ENCODE measurements at regions not wholly inside any gene's neighbourhood (a gene's known extent, or its start where the extent isn't known, plus 50 kb on each side); places are given as distances from the start of the nearest gene placed in this dataset.

DNA sequence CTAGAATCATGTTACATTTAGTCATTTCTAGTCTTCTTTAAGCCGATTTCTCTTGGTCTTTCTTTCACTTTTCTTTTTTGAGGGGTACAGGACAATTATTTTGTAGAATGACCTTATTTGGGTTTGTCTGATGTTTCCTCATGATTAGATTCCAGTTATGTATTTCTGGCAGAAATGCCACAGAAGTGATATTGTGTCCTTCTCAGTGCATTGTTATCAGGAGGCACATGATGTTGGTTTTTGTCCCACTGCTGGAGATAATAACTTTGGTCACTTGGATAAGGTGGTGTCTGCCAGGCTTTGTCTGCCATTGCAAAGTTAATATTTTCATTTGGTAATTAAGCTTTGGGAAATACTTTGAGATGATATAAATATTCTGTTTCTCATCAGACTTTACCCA lies 100.3 kb downstream of the RRM1 start:
- no peaks in the 10 kb centered on the region for H3K4me1 ChIP-seq (ENCODE audit: control insufficient read depth, low read depth, low read length)
- no peak overlapping the region for H3K27ac ChIP-seq (ENCODE audit: low read length)
- H3K27me3 ChIP-seq (ENCODE audit: control insufficient read depth, insufficient read depth, low read length) = no peaks in the 10 kb centered on the region
- no peaks in the 10 kb centered on the region for H3K36me3 ChIP-seq (ENCODE audit: control insufficient read depth, low read depth, low read length)
- H3K9ac ChIP-seq (ENCODE audit: low read length) = no peak overlapping the region
- H3K9me3 ChIP-seq (ENCODE audit: control insufficient read depth, low read depth, low read length) = no peaks in the 10 kb centered on the region
- H3K4me3 ChIP-seq (ENCODE audit: low read length) = no peak overlapping the region

GRCh38 chr11:4191031-4191571 lies 96.5 kb downstream of the RRM1 start:
- Histone ChIP-seq H3K9me3 (ENCODE audit: control insufficient read depth, low read depth, low read length) (no peaks in the 10 kb centered on the region), H3K9ac (ENCODE audit: low read length) (no peak overlapping the region), H3K36me3 (ENCODE audit: control insufficient read depth, low read depth, low read length) (no peaks in the 10 kb centered on the region), H3K27me3 (ENCODE audit: control insufficient read depth, insufficient read depth, low read length) (peaks cover 12% of the 10 kb centered on the region), H3K4me3 (ENCODE audit: low read length) (no peak overlapping the region), H3K4me1 (ENCODE audit: control insufficient read depth, low read depth, low read length) (no peaks in the 10 kb centered on the region), H3K27ac (ENCODE audit: low read length) (no peak overlapping the region)

GRCh38 chr11:4190519-4190918 lies 95.9 kb downstream of the RRM1 start:
- Histone ChIP-seq H3K4me1 (ENCODE audit: control insufficient read depth, low read depth, low read length) (no peaks in the 10 kb centered on the region), H3K4me3 (ENCODE audit: low read length) (no peak overlapping the region), H3K27me3 (ENCODE audit: control insufficient read depth, insufficient read depth, low read length) (peaks cover 12% of the 10 kb centered on the region), H3K9me3 (ENCODE audit: control insufficient read depth, low read depth, low read length) (no peaks in the 10 kb centered on the region), H3K36me3 (ENCODE audit: control insufficient read depth, low read depth, low read length) (no peaks in the 10 kb centered on the region), H3K9ac (ENCODE audit: low read length) (no peak overlapping the region), H3K27ac (ENCODE audit: low read length) (no peak overlapping the region)

GRCh38 chr11:4190098-4190497 lies 95.5 kb downstream of the RRM1 start:
- Histone ChIP-seq H3K36me3 (ENCODE audit: control insufficient read depth, low read depth, low read length) (no peaks in the 10 kb centered on the region), H3K9me3 (ENCODE audit: control insufficient read depth, low read depth, low read length) (no peaks in the 10 kb centered on the region), H3K4me3 (ENCODE audit: low read length) (no peak overlapping the region), H3K9ac (ENCODE audit: low read length) (no peak overlapping the region), H3K27me3 (ENCODE audit: control insufficient read depth, insufficient read depth, low read length) (peaks cover 12% of the 10 kb centered on the region), H3K27ac (ENCODE audit: low read length) (no peak overlapping the region), H3K4me1 (ENCODE audit: control insufficient read depth, low read depth, low read length) (no peaks in the 10 kb centered on the region)

All from iPS-18a (cell line).